ENCODE measurements at regions not wholly inside any gene's neighbourhood (a gene's known extent, or its start where the extent isn't known, plus 50 kb on each side); places are given as distances from the start of the nearest gene placed in this dataset.

GRCh38 chr7:52940481-52940880 lies 95.0 kb upstream of the POM121L12 start:
- H3K27me3 Mint-ChIP-seq (ENCODE audit: low read depth), result no peaks in the 10 kb centered on the region
- no peak for DNase-seq (ENCODE audit: low spot score)

DNA sequence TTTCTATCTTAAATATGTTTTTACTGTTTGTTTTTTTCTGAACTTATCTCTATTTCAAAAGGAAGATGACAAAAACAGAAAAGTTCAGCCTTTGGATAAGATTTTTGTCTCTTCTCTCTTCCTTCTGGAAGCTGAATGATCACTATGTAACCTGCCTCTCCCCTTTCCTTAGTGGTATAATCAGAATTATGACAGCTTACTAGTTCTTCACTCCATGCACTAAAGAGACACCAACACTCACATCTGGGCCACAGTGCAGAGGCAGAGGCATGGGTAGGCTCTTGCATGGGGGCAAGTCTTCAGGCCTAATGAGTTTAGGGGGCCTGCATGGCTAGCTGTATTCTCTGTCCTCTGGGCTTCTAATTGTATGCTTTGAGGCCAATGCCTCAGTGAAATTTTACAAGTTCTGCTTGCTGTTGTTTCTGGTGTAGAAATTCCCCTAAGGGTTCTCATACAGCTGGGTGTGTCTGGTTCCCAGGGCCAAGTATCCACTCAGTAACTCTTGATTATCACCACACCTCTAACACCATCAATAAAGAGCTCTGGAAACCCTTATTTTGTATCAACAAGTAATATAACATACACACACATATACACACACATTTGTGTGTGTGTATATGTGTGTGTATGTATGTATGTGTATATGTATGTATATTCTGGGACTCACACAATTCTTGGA lies 96.8 kb upstream of the POM121L12 start:
- H3K27me3 Mint-ChIP-seq (ENCODE audit: low read depth), result no peaks in the 10 kb centered on the region

More at GRCh38 chr7:52940481-52940880, 95.0 kb upstream of the POM121L12 start:
- Mint-ChIP-seq H3K4me1 (ENCODE audit: low read depth) (no peaks in the 10 kb centered on the region), H3K4me3 (ENCODE audit: unreplicated experiment) (no peak overlapping the region), H3K36me3 (ENCODE audit: low read depth) (no peaks in the 10 kb centered on the region), H3K27ac (ENCODE audit: unreplicated experiment) (no peak overlapping the region), H3K9me3 (ENCODE audit: low read depth) (peaks cover 11% of the 10 kb centered on the region)
- TF ChIP-seq, protein P1, sequence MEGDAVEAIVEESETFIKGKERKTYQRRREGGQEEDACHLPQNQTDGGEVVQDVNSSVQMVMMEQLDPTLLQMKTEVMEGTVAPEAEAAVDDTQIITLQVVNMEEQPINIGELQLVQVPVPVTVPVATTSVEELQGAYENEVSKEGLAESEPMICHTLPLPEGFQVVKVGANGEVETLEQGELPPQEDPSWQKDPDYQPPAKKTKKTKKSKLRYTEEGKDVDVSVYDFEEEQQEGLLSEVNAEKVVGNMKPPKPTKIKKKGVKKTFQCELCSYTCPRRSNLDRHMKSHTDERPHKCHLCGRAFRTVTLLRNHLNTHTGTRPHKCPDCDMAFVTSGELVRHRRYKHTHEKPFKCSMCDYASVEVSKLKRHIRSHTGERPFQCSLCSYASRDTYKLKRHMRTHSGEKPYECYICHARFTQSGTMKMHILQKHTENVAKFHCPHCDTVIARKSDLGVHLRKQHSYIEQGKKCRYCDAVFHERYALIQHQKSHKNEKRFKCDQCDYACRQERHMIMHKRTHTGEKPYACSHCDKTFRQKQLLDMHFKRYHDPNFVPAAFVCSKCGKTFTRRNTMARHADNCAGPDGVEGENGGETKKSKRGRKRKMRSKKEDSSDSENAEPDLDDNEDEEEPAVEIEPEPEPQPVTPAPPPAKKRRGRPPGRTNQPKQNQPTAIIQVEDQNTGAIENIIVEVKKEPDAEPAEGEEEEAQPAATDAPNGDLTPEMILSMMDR (IDR thresholded peaks at IDR 0.05), result no peak

GRCh38 chr7:52936750-52937149 lies 98.7 kb upstream of the POM121L12 start:
- H3K27me3 Mint-ChIP-seq (ENCODE audit: low read depth), result no peaks in the 10 kb centered on the region
- TF ChIP-seq, protein P1 (IDR thresholded peaks at IDR 0.05), result no peak
- H3K36me3 Mint-ChIP-seq (ENCODE audit: low read depth), result no peaks in the 10 kb centered on the region
- no peak for DNase-seq (ENCODE audit: low spot score)
- H3K4me1 Mint-ChIP-seq (ENCODE audit: low read depth), result no peaks in the 10 kb centered on the region
- no peak overlapping the region for H3K4me3 Mint-ChIP-seq (ENCODE audit: unreplicated experiment)
- peaks cover 34% of the 10 kb centered on the region for H3K9me3 Mint-ChIP-seq (ENCODE audit: low read depth)
- no peak overlapping the region for H3K27ac Mint-ChIP-seq (ENCODE audit: unreplicated experiment)

More for the DNA sequence above, 96.8 kb upstream of the POM121L12 start:
- Mint-ChIP-seq H3K27ac (ENCODE audit: unreplicated experiment) (no peak overlapping the region), H3K36me3 (ENCODE audit: low read depth) (no peaks in the 10 kb centered on the region), H3K9me3 (ENCODE audit: low read depth) (peaks cover 19% of the 10 kb centered on the region), H3K4me3 (ENCODE audit: unreplicated experiment) (no peak overlapping the region), H3K4me1 (ENCODE audit: low read depth) (no peaks in the 10 kb centered on the region)
- no peak for DNase-seq (ENCODE audit: low spot score)
- TF ChIP-seq, protein P1 (IDR thresholded peaks at IDR 0.05), result no peak

GRCh38 chr7:52928591-52928990 lies 106.8 kb upstream of the POM121L12 start:
- Mint-ChIP-seq H3K9me3 (ENCODE audit: low read depth) (peaks cover 30% of the 10 kb centered on the region), H3K4me1 (ENCODE audit: low read depth) (no peaks in the 10 kb centered on the region), H3K4me3 (ENCODE audit: unreplicated experiment) (no peak overlapping the region), H3K36me3 (ENCODE audit: low read depth) (no peaks in the 10 kb centered on the region), H3K27ac (ENCODE audit: unreplicated experiment) (no peak overlapping the region), H3K27me3 (ENCODE audit: low read depth) (no peaks in the 10 kb centered on the region)
- no peak for DNase-seq (ENCODE audit: low spot score)
- TF ChIP-seq, protein P1 (IDR thresholded peaks at IDR 0.05), result no peak

DNA sequence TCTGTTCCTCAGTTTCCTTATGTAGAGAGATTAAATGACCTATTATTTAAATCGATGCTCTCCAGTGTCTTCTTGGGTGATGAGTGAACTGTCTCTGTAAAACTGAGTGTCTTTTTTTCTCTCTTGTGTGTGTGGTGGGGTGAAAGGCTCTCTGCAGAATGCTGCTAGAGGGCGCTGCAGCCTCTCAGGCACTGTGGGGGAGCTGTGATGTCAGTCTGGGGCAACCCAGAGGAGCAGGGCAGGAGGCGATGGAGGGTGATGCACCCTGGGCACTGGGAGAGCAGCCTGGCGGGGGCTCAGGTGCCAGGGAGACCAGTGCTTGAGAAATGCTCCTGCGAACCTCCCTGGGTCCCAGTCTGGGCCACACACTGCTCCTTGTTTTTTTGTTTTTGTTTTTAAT lies 110.1 kb upstream of the POM121L12 start:
- no peaks in the 10 kb centered on the region for H3K36me3 Mint-ChIP-seq (ENCODE audit: low read depth)
- DNase-seq (ENCODE audit: low spot score), result no peak
- H3K27ac Mint-ChIP-seq (ENCODE audit: unreplicated experiment), result no peak overlapping the region
- H3K9me3 Mint-ChIP-seq (ENCODE audit: low read depth), result peaks cover 11% of the 10 kb centered on the region
- no peak overlapping the region for H3K4me3 Mint-ChIP-seq (ENCODE audit: unreplicated experiment)
- no peaks in the 10 kb centered on the region for H3K27me3 Mint-ChIP-seq (ENCODE audit: low read depth)
- H3K4me1 Mint-ChIP-seq (ENCODE audit: low read depth), result no peaks in the 10 kb centered on the region
- TF ChIP-seq, protein P1 (IDR thresholded peaks at IDR 0.05), result no peak

Measured in chondrocyte (in vitro differentiated cells).